H1 (cell line): ENCODE measurements at regions not wholly inside any gene's neighbourhood (a gene's known extent, or its start where the extent isn't known, plus 50 kb on each side); places are given as distances from the start of the nearest gene placed in this dataset.

Experiments
- CTCF ChIA-PET: fragments of 300-600 bp; sonication (Branson Sonifier 250); formaldehyde crosslinking; loops from one replicate; lab custom pipeline; 2021; ENCODE audit not compliant: partially characterized antibody; lab: Charles Lee
- POLR2A ChIA-PET: fragments of 300-600 bp; sonication (Branson Sonifier 250); formaldehyde crosslinking; loops from one replicate; lab custom pipeline; 2021; ENCODE audit warnings: inconsistent platforms; ENCODE audit not compliant: partially characterized antibody; lab: Charles Lee
- DNase-seq, 2 experiments: peaks; one replicate each; pipeline versions ENCODE4 v3.0.0 to v3.0.0-alpha.2; 2010 to 2022; ENCODE audit warnings: low spot score in 2 of 2, low read depth in 1 of 2, mixed read lengths in 1 of 2
- FAIRE-seq: peaks from 2 replicates; lab custom pipeline; 2011; peaks lifted over from hg19 to GRCh38; lab: Jason Lieb, UNC
- H2AFZ ChIP-seq: 2 replicates; pipeline ENCODE4 v1.8.1; 2012; ENCODE audit warnings: low read length, inconsistent platforms
- H2AK5ac ChIP-seq: 2 replicates; pipeline ENCODE4 v1.6.1; 2013; ENCODE audit warnings: low read depth, low read length
- H2BK120ac ChIP-seq: replicated peaks from 2 replicates; pipeline ENCODE3; 2013; ENCODE audit warnings: low read depth, low read length, inconsistent platforms
- H2BK12ac ChIP-seq: 2 replicates; pipeline ENCODE4 v1.6.1; 2013; ENCODE audit warnings: low read depth, low read length
- H2BK15ac ChIP-seq: 2 replicates; pipeline ENCODE4 v1.6.1; 2013; ENCODE audit warnings: low read length
- H2BK20ac ChIP-seq: 2 replicates; pipeline ENCODE4 v1.6.1; 2013; ENCODE audit warnings: low read length
- H2BK5ac ChIP-seq: 2 replicates; pipeline ENCODE4 v1.6.1; 2013; ENCODE audit warnings: low read depth, low read length
- H3K14ac ChIP-seq: 2 replicates; pipeline ENCODE4 v1.6.1; 2013; ENCODE audit warnings: inconsistent platforms; ENCODE audit not compliant: insufficient read length
- H3K18ac ChIP-seq: 2 replicates; pipeline ENCODE4 v1.6.1; 2013; ENCODE audit warnings: low read length; ENCODE audit errors: extremely low read depth
- H3K23ac ChIP-seq: 2 replicates; pipeline ENCODE4 v1.6.1; 2013; ENCODE audit warnings: inconsistent platforms; ENCODE audit not compliant: insufficient read length
- H3K23me2 ChIP-seq: 2 replicates; pipeline ENCODE4 v1.6.1; 2013; ENCODE audit warnings: low read depth, low read length
- H3K27ac ChIP-seq: 2 replicates; pipeline ENCODE4 v1.6.1; 2011; ENCODE audit warnings: low read depth, low read length, inconsistent platforms
- H3K27me3 ChIP-seq, 4 experiments: replicated peaks in 1 of 4; 1 replicate in 1 of 4; 2 replicates in 3 of 4; pipeline versions ENCODE4 v1.6.1 to v1.8.1; 2011 to 2013; ENCODE audit warnings: low read length in 3 of 4, mild to moderate bottlenecking in 3 of 4, inconsistent platforms in 2 of 4, mixed read lengths in 2 of 4, moderate library complexity in 1 of 4; ENCODE audit not compliant: control insufficient read depth in 3 of 4, insufficient read depth in 3 of 4; ENCODE audit errors: extremely low read depth in 1 of 4
- H3K36me3 ChIP-seq, 4 experiments: 2 replicates each; pipeline versions ENCODE4 v1.6.1 to v1.8.1; 2011 to 2013; ENCODE audit warnings: mild to moderate bottlenecking in 4 of 4, low read length in 3 of 4, moderate library complexity in 2 of 4, control low read depth in 1 of 4, inconsistent platforms in 1 of 4; ENCODE audit not compliant: insufficient read depth in 4 of 4, control insufficient read depth in 2 of 4
- H3K4ac ChIP-seq: replicated peaks from 2 replicates; pipeline ENCODE3; 2013; ENCODE audit warnings: low read length, low read depth, mixed read lengths, inconsistent platforms; ENCODE audit not compliant: insufficient read length
- H3K4me1 ChIP-seq, 4 experiments: replicated peaks in 1 of 4; 1 replicate in 1 of 4; 2 replicates in 3 of 4; pipeline versions ENCODE4 v1.6.1 to v1.8.1; 2011 to 2013; ENCODE audit warnings: low read length in 3 of 4, inconsistent platforms in 2 of 4, mixed read lengths in 1 of 4; ENCODE audit not compliant: insufficient read depth in 4 of 4, control insufficient read depth in 3 of 4
- H3K4me2 ChIP-seq, 2 experiments: 2 replicates each; pipeline versions ENCODE4 v1.6.1 to v1.8.1; 2011 to 2013; ENCODE audit warnings: low read depth in 2 of 2, low read length in 2 of 2, control low read depth in 1 of 2, inconsistent platforms in 1 of 2, mild to moderate bottlenecking in 1 of 2; ENCODE audit not compliant: insufficient read depth in 1 of 2
- H3K4me3 ChIP-seq, 4 experiments: fragments of 200-600, 300-600 bp in 1 of 4; sonication (generic), shearing (Covaris generic), sonication (Bioruptor Twin) in 1 of 4; 2 replicates each; pipeline versions ENCODE4 v1.5.1 to v1.8.1; 2011 to 2016; ENCODE audit warnings: low read length in 4 of 4, low read depth in 3 of 4, control low read depth in 2 of 4, inconsistent platforms in 2 of 4, mild to moderate bottlenecking in 2 of 4, mixed read lengths in 1 of 4, moderate library complexity in 1 of 4; ENCODE audit not compliant: insufficient read depth in 2 of 4; ENCODE audit errors: extremely low read depth in 1 of 4
- H3K56ac ChIP-seq: replicated peaks from 2 replicates; pipeline ENCODE3; 2013; ENCODE audit warnings: low read depth, mild to moderate bottlenecking, mixed read lengths, low read length, inconsistent platforms; ENCODE audit not compliant: insufficient read length
- H3K79me1 ChIP-seq: 2 replicates; pipeline ENCODE4 v1.6.1; 2013; ENCODE audit warnings: low read depth, low read length, control low read depth
- H3K79me2 ChIP-seq, 2 experiments: 2 replicates each; pipeline versions ENCODE4 v1.6.1 to v1.8.1; 2012 to 2013; ENCODE audit warnings: low read length in 2 of 2, mild to moderate bottlenecking in 2 of 2, inconsistent platforms in 1 of 2; ENCODE audit not compliant: insufficient read depth in 2 of 2, control insufficient read depth in 1 of 2
- H3K9ac ChIP-seq, 4 experiments: replicated peaks in 1 of 4; 1 replicate in 1 of 4; 2 replicates in 3 of 4; pipeline versions ENCODE4 v1.6.1 to v1.8.1; 2011 to 2013; ENCODE audit warnings: low read depth in 3 of 4, low read length in 3 of 4, control low read depth in 2 of 4, mild to moderate bottlenecking in 2 of 4, moderate library complexity in 2 of 4, inconsistent platforms in 1 of 4; ENCODE audit errors: extremely low read depth in 1 of 4
- H3K9me3 ChIP-seq, 2 experiments: 2 replicates each; pipeline versions ENCODE4 v1.6.1 to v1.8.1; 2012 to 2013; ENCODE audit warnings: mild to moderate bottlenecking in 2 of 2, moderate library complexity in 2 of 2, control low read depth in 1 of 2, inconsistent platforms in 1 of 2, low read depth in 1 of 2, low read length in 1 of 2, mixed read lengths in 1 of 2; ENCODE audit not compliant: insufficient read depth in 2 of 2
- H4K20me1 ChIP-seq, 2 experiments: replicated peaks in 1 of 2; 2 replicates each; pipeline versions ENCODE3 to v1.8.1; 2011 to 2013; ENCODE audit warnings: inconsistent platforms in 2 of 2, low read length in 2 of 2, mild to moderate bottlenecking in 1 of 2; ENCODE audit not compliant: insufficient read depth in 2 of 2, control insufficient read depth in 1 of 2
- H4K5ac ChIP-seq: 2 replicates; pipeline ENCODE4 v1.6.1; 2013; ENCODE audit warnings: low read length, low read depth, mixed read lengths, inconsistent platforms; ENCODE audit not compliant: insufficient read length
- H4K8ac ChIP-seq: 2 replicates; pipeline ENCODE4 v1.8.0; 2013; ENCODE audit warnings: mild to moderate bottlenecking, moderate library complexity, low read length, inconsistent platforms; ENCODE audit not compliant: insufficient read depth; ENCODE audit errors: extremely low read depth
- H4K91ac ChIP-seq: replicated peaks from 2 replicates; pipeline ENCODE3; 2013; ENCODE audit warnings: low read length, mixed read lengths, inconsistent platforms; ENCODE audit not compliant: insufficient read length
- BCL11A ChIP-seq, 2 experiments: IDR thresholded peaks; one replicate each; pipeline ENCODE4 v1.6.1; 2011; ENCODE audit warnings: low read depth in 2 of 2, low read length in 2 of 2, mild to moderate bottlenecking in 2 of 2
- CREB1 ChIP-seq: IDR thresholded peaks from 2 replicates; pipeline ENCODE4 v1.6.1; 2012; ENCODE audit warnings: inconsistent platforms
- GABPA ChIP-seq: IDR thresholded peaks from 2 replicates; pipeline ENCODE4 v1.6.1; 2011; ENCODE audit warnings: mild to moderate bottlenecking, low read length, moderate library complexity, borderline replicate concordance; ENCODE audit not compliant: insufficient read depth
- SAP30 ChIP-seq: fragments of 300-600 bp; sonication (generic); IDR thresholded peaks from 2 replicates; pipeline ENCODE4 v1.7.1; 2012; ENCODE audit warnings: low read length, moderate library complexity, mild to moderate bottlenecking, inconsistent platforms; ENCODE audit not compliant: insufficient read depth, insufficient replicate concordance
- SIX5 ChIP-seq: IDR thresholded peaks from 2 replicates; pipeline ENCODE4 v1.6.1; 2011; ENCODE audit warnings: mild to moderate bottlenecking, low read depth, low read length
- TCF12 ChIP-seq: IDR thresholded peaks from 2 replicates; pipeline ENCODE4 v1.6.1; 2011; ENCODE audit warnings: low read depth, mild to moderate bottlenecking, low read length
- ZNF274 ChIP-seq: IDR thresholded peaks from 2 replicates; pipeline ENCODE4 v1.7.0; 2012; ENCODE audit warnings: low read length, borderline replicate concordance; ENCODE audit errors: extremely low read depth
- WGBS, 2 experiments: shearing (Covaris generic) in 1 of 2; methylation state at CpG; one replicate each; pipeline versions ENCODE4 v1.1.6 to v1.1.7; 2013 to 2015; ENCODE audit warnings: low lambda C conversion rate in 2 of 2, mixed read lengths in 2 of 2, inconsistent platforms in 1 of 2, low coverage in 1 of 2, missing lambda C conversion rate in 1 of 2; ENCODE audit not compliant: insufficient replicate concordance in 2 of 2, insufficient coverage in 1 of 2, insufficient read length in 1 of 2; ENCODE audit errors: extremely low coverage in 1 of 2, missing lambda C conversion rate in 1 of 2; 5-methylcytosine and 5-hydroxymethylcytosine counted together
- TF ChIP-seq, protein P1 (sequence below): IDR thresholded peaks from 2 replicates; pipeline ENCODE4 v1.6.1; 2012; ENCODE audit warnings: low read length, inconsistent platforms
- TF ChIP-seq, protein P2 (sequence below): IDR thresholded peaks from 2 replicates; pipeline ENCODE4 v1.6.1; 2012; ENCODE audit warnings: inconsistent platforms
- TF ChIP-seq, protein P3 (sequence below): IDR thresholded peaks from 2 replicates; pipeline ENCODE4 v1.6.1; 2011; ENCODE audit warnings: low read depth, mild to moderate bottlenecking, low read length; ENCODE audit not compliant: insufficient read depth

DNA sequence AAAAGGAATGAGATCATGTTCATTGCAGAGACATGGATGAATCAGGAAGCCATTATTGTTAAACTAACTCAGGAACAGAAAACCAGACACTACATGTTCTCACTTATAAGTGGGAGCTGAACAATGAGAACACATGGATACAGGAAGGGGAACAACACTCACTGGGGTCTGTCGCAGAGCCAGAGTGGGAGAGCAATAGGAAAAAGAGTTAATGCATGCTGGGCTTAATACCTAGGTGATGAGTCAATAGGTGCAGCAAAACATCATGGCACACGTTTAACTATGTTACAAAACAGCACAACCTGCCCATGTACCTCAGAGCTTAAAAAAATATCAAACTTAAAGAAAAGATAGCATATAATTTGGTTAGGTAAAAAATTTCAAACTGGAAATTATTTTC lies 281.4 kb downstream of the PABPC4L start:
- CTCF ChIA-PET: interaction anchor here (0.6 to 1.1 kb wide), 2 partner anchors 10 to 211 kb away, joined by 4 to 5 read pairs; no protein-coding TSS in a partner anchor

More for the DNA sequence above, 281.4 kb downstream of the PABPC4L start:
- POLR2A ChIA-PET: no interaction called here
- Histone ChIP-seq H3K79me1 (no peaks in the 10 kb centered on the region), H2AK5ac (no peak overlapping the region), H4K20me1 (no peaks in the 10 kb centered on the region), H3K23me2 (no peaks in the 10 kb centered on the region), H2BK5ac (no peak overlapping the region), H4K91ac (no peak overlapping the region), H4K5ac (no peak overlapping the region), H3K27me3 (no peaks in the 10 kb centered on the region), H3K56ac (no peak overlapping the region), H3K18ac (no peak overlapping the region), H3K4me1 (no peaks in the 10 kb centered on the region; a peak in 1 of 7 replicates), H2BK15ac (no peak overlapping the region), H3K4me3 (no peak overlapping the region), H3K79me2 (no peaks in the 10 kb centered on the region), H2BK120ac (no peak overlapping the region), H3K14ac (no peak overlapping the region), H3K23ac (no peak overlapping the region), H3K4me2 (no peak overlapping the region), H2AFZ (no peak overlapping the region; the same call in 1 of the 2 replicates), H2BK12ac (no peak overlapping the region), H3K27ac (no peak overlapping the region), H3K4ac (no peak overlapping the region), H3K9ac (no peak overlapping the region), H3K36me3 (no peaks in the 10 kb centered on the region), H2BK20ac (no peak overlapping the region), H4K8ac (no peak overlapping the region), H3K9me3 (no peaks in the 10 kb centered on the region)
- WGBS, 2 experiments: 89% methylated on average over 2 of the region's 2 CpGs; no CpG with 5 or more reads in 1 of the 2 experiments
- no peak for FAIRE-seq
- DNase-seq: no peak
- TF ChIP-seq BCL11A (IDR thresholded peaks at IDR 0.05; ENCODE audit: low read depth in 2 of 2, low read length in 2 of 2): no peak
- no peak for TF ChIP-seq ZNF274
- TF ChIP-seq, protein P1, sequence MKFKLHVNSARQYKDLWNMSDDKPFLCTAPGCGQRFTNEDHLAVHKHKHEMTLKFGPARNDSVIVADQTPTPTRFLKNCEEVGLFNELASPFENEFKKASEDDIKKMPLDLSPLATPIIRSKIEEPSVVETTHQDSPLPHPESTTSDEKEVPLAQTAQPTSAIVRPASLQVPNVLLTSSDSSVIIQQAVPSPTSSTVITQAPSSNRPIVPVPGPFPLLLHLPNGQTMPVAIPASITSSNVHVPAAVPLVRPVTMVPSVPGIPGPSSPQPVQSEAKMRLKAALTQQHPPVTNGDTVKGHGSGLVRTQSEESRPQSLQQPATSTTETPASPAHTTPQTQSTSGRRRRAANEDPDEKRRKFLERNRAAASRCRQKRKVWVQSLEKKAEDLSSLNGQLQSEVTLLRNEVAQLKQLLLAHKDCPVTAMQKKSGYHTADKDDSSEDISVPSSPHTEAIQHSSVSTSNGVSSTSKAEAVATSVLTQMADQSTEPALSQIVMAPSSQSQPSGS: no peak
- TF ChIP-seq, protein P2, sequence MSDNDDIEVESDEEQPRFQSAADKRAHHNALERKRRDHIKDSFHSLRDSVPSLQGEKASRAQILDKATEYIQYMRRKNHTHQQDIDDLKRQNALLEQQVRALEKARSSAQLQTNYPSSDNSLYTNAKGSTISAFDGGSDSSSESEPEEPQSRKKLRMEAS: no peak
- TF ChIP-seq SAP30: no peak
- TF ChIP-seq, protein P3, sequence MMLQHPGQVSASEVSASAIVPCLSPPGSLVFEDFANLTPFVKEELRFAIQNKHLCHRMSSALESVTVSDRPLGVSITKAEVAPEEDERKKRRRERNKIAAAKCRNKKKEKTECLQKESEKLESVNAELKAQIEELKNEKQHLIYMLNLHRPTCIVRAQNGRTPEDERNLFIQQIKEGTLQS: no peak
- TF ChIP-seq CREB1: no peak
- no peak for TF ChIP-seq TCF12
- TF ChIP-seq SIX5: no peak
- no peak for TF ChIP-seq GABPA
